ENCODE measurements at regions not wholly inside any gene's neighbourhood (a gene's known extent, or its start where the extent isn't known, plus 50 kb on each side); places are given as distances from the start of the nearest gene placed in this dataset.
"Not testable (repeated sequence)": the region's sequence is repeated elsewhere in the genome, so short reads cannot be mapped to it uniquely, and the experiment has no call there.

GRCh38 chr10:55237462-55237861, 436.4 kb upstream of the PCDH15 start:
- no peak for DNase-seq (ENCODE audit: low spot score)

GRCh38 chr10:55233505-55233904, 432.5 kb upstream of the PCDH15 start:
- no peak for DNase-seq (ENCODE audit: low spot score)

GRCh38 chr10:55233090-55233489, 432.1 kb upstream of the PCDH15 start:
- DNase-seq (ENCODE audit: low spot score) = no peak

GRCh38 chr10:55232553-55232952, 431.5 kb upstream of the PCDH15 start:
- DNase-seq (ENCODE audit: low spot score) = no peak

GRCh38 chr10:55227967-55228366, 426.9 kb upstream of the PCDH15 start:
- no peak for DNase-seq (ENCODE audit: low spot score)

GRCh38 chr10:55224007-55224781, 423.2 kb upstream of the PCDH15 start:
- no peak for DNase-seq (ENCODE audit: low spot score)

- DNase-seq (ENCODE audit: low spot score) = no peak
Measured at GRCh38 chr10:55223352-55223751, 422.3 kb upstream of the PCDH15 start.

GRCh38 chr10:55220975-55221374, 419.9 kb upstream of the PCDH15 start:
- no peak for DNase-seq (ENCODE audit: low spot score)

GRCh38 chr10:55215699-55216098, 414.7 kb upstream of the PCDH15 start:
- DNase-seq (ENCODE audit: low spot score) = no peak

- DNase-seq (ENCODE audit: low spot score) = no peak
Measured at GRCh38 chr10:55214608-55215007, 413.6 kb upstream of the PCDH15 start.

- no peak for DNase-seq (ENCODE audit: low spot score)
Measured at GRCh38 chr10:55212051-55212450, 411.0 kb upstream of the PCDH15 start.

GRCh38 chr10:55203874-55204273, 402.8 kb upstream of the PCDH15 start:
- no peak for DNase-seq (ENCODE audit: low spot score)

- DNase-seq (ENCODE audit: low spot score) = no peak
Measured at GRCh38 chr10:55203319-55203718, 402.3 kb upstream of the PCDH15 start.

- DNase-seq (ENCODE audit: low spot score) = no peak
Measured at GRCh38 chr10:55200020-55200419, 399.0 kb upstream of the PCDH15 start.

- no peak for DNase-seq (ENCODE audit: low spot score)
Measured at GRCh38 chr10:55191236-55191860, 390.3 kb upstream of the PCDH15 start.

- peak; percentile 82 for DNase-seq (ENCODE audit: low spot score)
Measured at GRCh38 chr10:55183993-55184392, 383.0 kb upstream of the PCDH15 start.

- DNase-seq (ENCODE audit: low spot score) = no peak
Measured at GRCh38 chr10:55180357-55180756, 379.3 kb upstream of the PCDH15 start.

GRCh38 chr10:55174419-55174818, 373.4 kb upstream of the PCDH15 start:
- DNase-seq (ENCODE audit: low spot score) = no peak

GRCh38 chr10:55169493-55169892, 368.5 kb upstream of the PCDH15 start:
- DNase-seq (ENCODE audit: low spot score) = no peak

- DNase-seq (ENCODE audit: low spot score) = no peak
Measured at GRCh38 chr10:55168343-55168742, 367.3 kb upstream of the PCDH15 start.

- DNase-seq (ENCODE audit: low spot score) = no peak
Measured at GRCh38 chr10:55163388-55163979, 362.5 kb upstream of the PCDH15 start.

GRCh38 chr10:55162321-55162720, 361.3 kb upstream of the PCDH15 start:
- not testable (repeated sequence) for DNase-seq (ENCODE audit: low spot score)

GRCh38 chr10:55160655-55161283, 359.7 kb upstream of the PCDH15 start:
- no peak for DNase-seq (ENCODE audit: low spot score)
